NCI-H774 (cell line): ENCODE measurements at regions not wholly inside any gene's neighbourhood (a gene's known extent, or its start where the extent isn't known, plus 50 kb on each side); places are given as distances from the start of the nearest gene placed in this dataset.

ENCODE experiments used
- DNase-seq: peaks from one replicate; lab custom pipeline; 2025; lab: John Stamatoyannopoulos, UW

DNA sequence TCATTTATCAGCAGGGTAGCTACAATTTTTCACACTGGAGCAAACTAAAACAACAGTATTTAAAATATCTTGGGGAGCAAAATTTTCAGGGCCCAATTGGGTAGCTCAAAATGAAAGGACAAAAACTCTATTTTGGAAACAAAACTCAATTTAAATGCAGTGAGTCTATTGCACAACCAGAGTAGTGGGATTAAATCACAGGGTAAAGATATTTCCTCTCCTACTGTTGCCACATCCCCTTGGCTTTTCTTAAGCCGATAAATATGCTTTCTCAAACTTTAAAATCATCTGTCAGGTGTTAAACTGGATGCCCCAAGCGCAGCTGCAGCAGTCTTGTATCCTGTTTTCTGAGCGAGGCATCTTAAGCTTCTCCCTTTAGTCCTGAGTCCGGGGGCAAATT is 1474.3 kb upstream of the CDH9 start:
- DNase-seq: no peak

- DNase-seq: no peak
Measured at GRCh38 chr5:28505121-28505520, 1466.7 kb upstream of the CDH9 start.

GRCh38 chr5:28500511-28500910 is 1462.1 kb upstream of the CDH9 start:
- no peak for DNase-seq

- DNase-seq: no peak
Measured at GRCh38 chr5:28499766-28500290, 1461.4 kb upstream of the CDH9 start.

DNA sequence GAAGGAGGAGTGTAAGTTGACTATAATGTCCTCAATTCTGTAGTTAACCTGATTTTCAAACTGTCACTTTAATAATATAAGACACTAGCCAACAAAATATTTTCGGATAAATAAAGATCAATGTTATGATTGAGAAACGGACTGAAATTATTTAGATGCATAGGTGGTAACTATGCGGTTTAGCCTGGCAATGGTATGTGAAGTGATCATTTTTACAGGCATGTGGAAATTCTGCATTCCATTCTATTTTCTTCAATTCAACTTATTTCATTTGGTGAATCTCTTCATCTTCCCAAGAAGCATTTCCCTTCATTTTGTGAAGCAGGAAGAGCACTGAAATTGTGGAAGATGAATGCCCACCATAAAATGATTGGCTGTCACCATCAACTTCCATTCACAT is 1457.5 kb upstream of the CDH9 start:
- no peak for DNase-seq

GRCh38 chr5:28493456-28493855 is 1455.1 kb upstream of the CDH9 start:
- no peak for DNase-seq

GRCh38 chr5:28488752-28489151 is 1450.4 kb upstream of the CDH9 start:
- DNase-seq: no peak

GRCh38 chr5:28483327-28484025 is 1445.1 kb upstream of the CDH9 start:
- DNase-seq: no peak

DNA sequence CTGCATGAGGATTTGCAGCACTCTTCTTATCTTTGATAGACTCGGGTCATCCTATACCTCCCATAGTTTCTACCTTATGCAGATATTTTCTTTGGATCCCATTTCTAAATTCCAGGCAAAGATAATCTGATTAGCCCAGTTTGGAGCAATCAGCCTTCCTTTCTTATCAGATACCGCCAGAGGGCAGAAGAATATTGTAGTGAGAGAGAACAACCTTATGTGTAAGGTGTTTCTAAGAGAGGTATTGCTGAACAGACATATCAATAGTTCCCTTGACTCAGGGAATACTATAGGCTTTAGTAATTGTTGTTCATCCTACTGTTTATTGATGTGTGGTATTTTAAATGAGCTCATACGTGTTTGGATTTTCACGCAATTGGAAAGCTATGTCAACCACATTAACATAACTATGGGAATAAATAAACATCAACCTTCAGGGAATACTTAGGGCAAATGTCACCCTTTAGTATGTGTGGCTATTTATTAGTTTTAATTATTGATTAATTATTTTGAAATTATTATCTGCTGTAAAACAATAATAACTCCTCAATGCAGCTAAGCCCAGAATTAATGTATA is 1435.2 kb upstream of the CDH9 start:
- no peak for DNase-seq

- no peak for DNase-seq
Measured at GRCh38 chr5:28468166-28468565, 1429.8 kb upstream of the CDH9 start.

DNA sequence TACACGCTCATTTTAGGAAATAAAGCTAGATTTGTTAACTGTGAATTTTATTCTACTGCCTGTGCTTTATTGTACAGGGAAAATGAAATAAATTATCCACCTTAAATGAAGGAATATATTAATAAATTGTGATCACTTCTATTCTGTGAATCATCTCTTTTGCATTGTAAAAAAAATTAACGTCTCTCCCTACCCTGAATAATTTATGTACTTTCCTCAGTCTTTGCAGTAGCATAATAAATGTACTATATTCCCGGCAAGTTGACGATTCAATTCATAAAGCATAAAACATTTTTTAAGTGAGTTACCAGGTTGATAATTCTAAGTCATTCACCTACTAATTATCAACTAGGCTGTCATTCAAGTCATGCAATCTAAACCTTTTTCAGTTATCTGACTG is 1425.3 kb upstream of the CDH9 start:
- DNase-seq: no peak

DNA sequence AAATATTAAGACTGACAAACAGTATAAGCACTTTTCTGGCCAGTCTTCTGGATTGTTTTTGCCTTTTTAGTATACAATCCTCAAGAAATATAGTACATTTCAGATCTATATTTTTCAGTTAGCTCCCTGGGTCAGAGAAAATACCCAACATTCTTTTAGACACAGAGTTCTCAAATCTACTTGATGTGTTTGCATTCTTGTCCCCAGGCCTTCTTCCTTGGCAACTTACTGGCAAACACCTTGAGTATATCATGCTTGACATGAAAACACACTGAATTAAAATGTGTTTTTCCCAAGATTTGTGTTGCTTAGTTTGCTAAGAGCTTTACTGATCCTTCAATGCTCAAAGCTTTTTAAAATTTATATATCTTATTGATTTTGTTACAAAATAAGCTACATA is 1413.1 kb upstream of the CDH9 start:
- DNase-seq: no peak

DNA sequence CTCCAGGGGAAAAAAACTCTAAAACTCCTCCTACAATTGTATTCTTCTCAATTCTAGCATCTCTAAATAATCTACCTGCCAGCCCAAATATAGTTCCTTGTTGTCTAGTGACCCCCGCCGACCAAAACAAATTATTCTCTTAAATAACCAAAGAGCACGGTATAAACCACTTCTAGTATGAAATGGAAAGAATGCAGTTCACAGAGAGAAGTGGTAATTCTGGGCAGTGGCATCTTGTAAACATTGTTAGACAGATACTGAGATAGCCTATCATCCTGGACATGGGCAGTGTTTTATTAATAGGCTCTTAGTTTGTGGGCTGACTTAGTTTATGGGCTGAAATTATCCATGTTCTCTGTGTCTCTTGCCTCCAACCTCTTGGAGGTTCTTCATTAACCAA is 1412.6 kb upstream of the CDH9 start:
- DNase-seq: no peak

GRCh38 chr5:28448791-28449190 is 1410.4 kb upstream of the CDH9 start:
- DNase-seq: no peak

- DNase-seq: no peak
Measured at GRCh38 chr5:28430565-28431178, 1392.3 kb upstream of the CDH9 start.

DNA sequence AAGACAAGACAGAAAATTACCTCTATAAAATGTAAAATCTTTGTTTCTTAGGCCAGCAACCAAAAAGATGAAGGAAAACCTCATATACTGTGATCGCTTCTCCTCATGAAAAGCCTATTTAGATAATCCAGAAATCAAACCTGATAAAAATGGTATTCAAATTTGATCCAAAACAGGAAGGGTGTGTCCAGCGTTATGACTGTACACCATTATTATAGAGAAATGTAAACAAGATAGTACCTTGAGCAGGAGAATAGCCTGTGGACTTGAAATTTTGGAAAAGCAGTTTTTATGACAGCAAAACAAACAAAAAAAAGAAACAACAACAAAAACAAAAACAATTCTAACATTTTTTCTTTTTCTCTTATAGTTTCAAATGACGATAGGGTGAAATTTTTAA is 1382.8 kb upstream of the CDH9 start:
- DNase-seq: no peak

DNA sequence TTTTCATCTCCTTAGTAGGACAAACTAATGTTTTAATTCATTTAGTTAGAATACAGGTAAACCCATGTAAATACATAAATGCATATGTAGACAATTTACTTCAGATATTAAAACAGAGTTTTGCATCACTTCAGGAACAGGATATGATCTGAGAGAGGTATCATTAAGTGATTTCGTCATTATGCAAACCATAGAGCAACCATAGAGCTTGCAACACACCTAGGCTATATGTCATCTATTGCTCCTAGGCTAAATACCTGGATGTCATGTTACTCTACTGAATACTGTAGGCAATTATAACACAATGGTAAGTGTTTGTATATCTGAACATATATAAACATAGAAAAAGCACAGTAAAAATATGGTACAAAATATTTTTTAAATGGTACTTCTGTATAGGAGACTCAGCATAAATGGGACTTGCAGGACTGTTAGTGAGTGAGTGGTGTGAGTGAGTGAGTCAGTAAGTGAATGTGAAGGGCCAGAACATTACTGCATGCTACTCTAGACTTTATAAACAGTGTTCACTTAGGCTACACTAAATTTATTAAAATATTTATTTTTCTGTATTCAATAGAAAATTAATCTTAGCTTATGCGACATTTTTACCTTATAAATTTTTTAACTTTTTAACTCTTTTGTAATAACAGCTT is 1377.5 kb upstream of the CDH9 start:
- DNase-seq: no peak

DNA sequence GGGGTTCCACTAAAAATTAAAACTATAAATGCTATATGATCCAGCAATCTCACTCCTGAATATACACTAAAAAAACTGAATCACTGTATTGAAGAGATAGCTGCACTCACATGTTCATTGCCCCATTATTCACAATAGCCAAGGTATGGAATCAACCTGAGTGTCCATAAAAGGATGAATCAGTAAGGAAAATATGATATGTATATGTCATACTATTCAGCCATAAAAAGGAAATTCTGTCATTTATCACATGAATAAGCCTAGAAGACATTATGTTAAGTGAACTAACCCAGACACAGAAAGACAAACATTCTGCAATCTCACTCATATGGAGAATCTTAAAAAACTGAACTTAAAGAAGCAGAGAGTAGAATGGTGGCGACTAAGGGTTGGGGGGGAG is 1376.2 kb upstream of the CDH9 start:
- DNase-seq: no peak

- DNase-seq: no peak
Measured at GRCh38 chr5:28408651-28409050, 1370.3 kb upstream of the CDH9 start.

GRCh38 chr5:28408186-28408585 is 1369.8 kb upstream of the CDH9 start:
- DNase-seq: no peak

DNA sequence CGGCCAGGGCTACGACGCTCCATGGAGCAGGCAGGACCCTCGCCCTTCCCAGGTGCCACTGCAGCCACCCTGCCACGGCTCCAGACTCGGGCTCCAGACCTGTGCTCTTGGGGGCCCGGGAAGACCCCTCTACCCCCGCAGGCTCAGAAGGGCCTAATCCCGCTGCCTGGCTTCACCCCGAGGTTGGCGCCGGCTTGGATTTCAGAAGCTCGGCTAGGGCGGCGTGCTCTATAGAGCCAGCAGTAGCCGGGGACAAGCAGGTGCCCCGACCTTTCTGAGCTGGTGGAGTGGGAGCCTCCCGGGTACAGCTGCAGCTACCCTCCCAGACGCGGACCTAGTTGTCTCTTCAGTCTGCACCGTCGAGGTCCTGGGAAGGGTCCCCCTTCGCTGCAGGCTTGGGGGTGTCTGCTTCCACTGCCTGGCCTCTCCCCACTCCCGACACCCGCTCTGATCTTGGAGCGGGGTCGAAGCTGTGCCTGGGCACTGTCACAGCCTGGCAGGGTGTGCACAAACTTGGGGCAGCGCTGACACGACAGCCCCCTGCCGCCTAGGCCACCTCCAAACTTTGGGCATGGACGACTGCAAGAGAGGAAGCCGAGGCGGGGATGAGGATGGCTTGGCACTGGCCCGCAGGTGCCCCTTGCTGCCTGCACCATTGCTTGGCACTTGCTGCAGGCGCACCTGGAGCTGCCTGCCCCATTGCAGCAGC is 1366.1 kb upstream of the CDH9 start:
- no peak for DNase-seq

- no peak for DNase-seq
Measured at GRCh38 chr5:28403846-28404245, 1365.5 kb upstream of the CDH9 start.
